NCI-H2029 treated with DMSO at 0.1 percent for 48 hours (cell line): ENCODE measurements at regions not wholly inside any gene's neighbourhood (a gene's known extent, or its start where the extent isn't known, plus 50 kb on each side); places are given as distances from the start of the nearest gene placed in this dataset.
"Not testable (repeated sequence)": the region's sequence is repeated elsewhere in the genome, so short reads cannot be mapped to it uniquely, and the experiment has no call there.

Experiments
- DNase-seq: peaks from one replicate; lab custom pipeline; 2025; lab: John Stamatoyannopoulos, UW

- no peak for DNase-seq
Measured at GRCh38 chr4:54852054-54852453, 194.3 kb downstream of the KIT start.

- DNase-seq: no peak
Measured at GRCh38 chr4:54844911-54845310, 187.2 kb downstream of the KIT start.

GRCh38 chr4:54843946-54844345 is 186.2 kb downstream of the KIT start:
- no peak for DNase-seq

- DNase-seq: no peak
Measured at GRCh38 chr4:54843106-54843505, 185.3 kb downstream of the KIT start.

GRCh38 chr4:54842656-54843055 is 184.9 kb downstream of the KIT start:
- no peak for DNase-seq

- no peak for DNase-seq
Measured at GRCh38 chr4:54842226-54842625, 184.5 kb downstream of the KIT start.

- no peak for DNase-seq
Measured at GRCh38 chr4:54840992-54841768, 183.4 kb downstream of the KIT start.

- no peak for DNase-seq
Measured at GRCh38 chr4:54840430-54840829, 182.7 kb downstream of the KIT start.

- no peak for DNase-seq
Measured at GRCh38 chr4:54838301-54838700, 180.5 kb downstream of the KIT start.

GRCh38 chr4:54837576-54838140 is 179.9 kb downstream of the KIT start:
- DNase-seq: no peak

GRCh38 chr4:54828361-54828760 is 170.6 kb downstream of the KIT start:
- DNase-seq: not testable (repeated sequence)

GRCh38 chr4:54823616-54824015 is 165.9 kb downstream of the KIT start:
- no peak for DNase-seq

GRCh38 chr4:54819034-54819433 is 161.3 kb downstream of the KIT start:
- no peak for DNase-seq

- DNase-seq: no peak
Measured at GRCh38 chr4:54818481-54818880, 160.7 kb downstream of the KIT start.

GRCh38 chr4:54813674-54814073 is 155.9 kb downstream of the KIT start:
- no peak for DNase-seq

- no peak for DNase-seq
Measured at GRCh38 chr4:54806351-54806750, 148.6 kb downstream of the KIT start.

GRCh38 chr4:54802336-54802735 is 144.6 kb downstream of the KIT start:
- DNase-seq: no peak

GRCh38 chr4:54800831-54801530 is 143.2 kb downstream of the KIT start:
- DNase-seq: peak; percentile 20

- no peak for DNase-seq
Measured at GRCh38 chr4:54794579-54794978, 136.8 kb downstream of the KIT start.

GRCh38 chr4:54793856-54794422 is 136.2 kb downstream of the KIT start:
- DNase-seq: no peak
